Psoas muscle (tissue), 7 donors: ENCODE measurements at regions not wholly inside any gene's neighbourhood (a gene's known extent, or its start where the extent isn't known, plus 50 kb on each side); places are given as distances from the start of the nearest gene placed in this dataset.

Source experiments
- ATAC-seq, 4 donors: fragments of 200-7000 bp; cut with Tn5 transposase; one replicate each; pipeline ENCODE4 v1.9.1; 2020; ENCODE audit warnings: moderate library complexity in 3 of 4, mild to moderate bottlenecking in 2 of 4
- DNase-seq, 2 donors: peaks; one replicate each; pipeline ENCODE4 v3.0.0-alpha.2; 2020
- H3K27ac ChIP-seq: fragments of 200-600 bp; one replicate; pipeline ENCODE4 v1.8.0; 2022
- H3K27me3 ChIP-seq, 3 donors: fragments of 200-600 bp in 1 of 3; one replicate each; pipeline versions ENCODE4 v1.6.1 to v1.8.0; 2013 to 2022; ENCODE audit warnings: low read length in 2 of 3, mild to moderate bottlenecking in 2 of 3, moderate library complexity in 1 of 3; ENCODE audit not compliant: insufficient read depth in 3 of 3
- H3K36me3 ChIP-seq, 2 donors: fragments of 200-600 bp in 1 of 2; one replicate each; pipeline versions ENCODE4 v1.6.1 to v1.8.0; 2013 to 2022; ENCODE audit warnings: low read depth in 1 of 2, mild to moderate bottlenecking in 1 of 2, moderate library complexity in 1 of 2; ENCODE audit not compliant: insufficient read depth in 1 of 2
- H3K4me1 ChIP-seq: fragments of 200-600 bp; one replicate; pipeline ENCODE4 v1.8.0; 2022
- H3K4me3 ChIP-seq: fragments of 200-600 bp; one replicate; pipeline ENCODE4 v1.8.0; 2022; ENCODE audit warnings: mild to moderate bottlenecking
- H3K9me3 ChIP-seq: fragments of 200-600 bp; one replicate; pipeline ENCODE4 v1.8.0; 2022
- CTCF ChIP-seq: fragments of 200-600 bp; IDR thresholded peaks from one replicate; pipeline ENCODE4 v1.8.0; 2022; ENCODE audit warnings: antibody characterized with exemption
- WGBS, 3 donors: extraction: QIAGEN DNeasy Blood & Tissue Kit; methylation state at CpG; one replicate each; pipeline versions ENCODE4 v1.1.6 to v1.1.7; 2013; 5-methylcytosine and 5-hydroxymethylcytosine counted together
- intact Hi-C, 2 donors: fragments of 100-400 bp; cut with DNase I; formaldehyde crosslinking; loops; one replicate each; pipeline versions ENCODE4 v1.11.0 to v1.14.2; 2022
- donor health status: healthy with polysubstance abuse.
- donor health status: DM: no; HTN: no; CAD: no; lungs with moderate emphysema.
- donor health status: Bipolar disorder and iron deficiency.
- donor health status: healthy.
- donor health status: DM: yes; HTN: yes; CAD: no.
- donor health status: DM: no; HTN: no; CAD: no.
- donor health status: DM: yes; HTN: yes; CAD: no.

GRCh38 chr3:127497166-127497565, 93.4 kb downstream of the TPRA1 start:
- no peak for DNase-seq
- 82 to 92% (median 87%) methylated on average over 3 of the region's 3 CpGs for WGBS, 3 donors
- intact Hi-C loops, result no loop called here
- no peak for ATAC-seq
- H3K27ac ChIP-seq, result no peak overlapping the region
- no peak overlapping the region for H3K4me3 ChIP-seq
- no peaks in the 10 kb centered on the region for H3K9me3 ChIP-seq
- no peaks in the 10 kb centered on the region for H3K36me3 ChIP-seq
- no peak for TF ChIP-seq CTCF
- no peaks in the 10 kb centered on the region for H3K4me1 ChIP-seq
- no peaks in the 10 kb centered on the region for H3K27me3 ChIP-seq

GRCh38 chr3:127495821-127496655, 94.5 kb downstream of the TPRA1 start:
- no peak overlapping the region for H3K27ac ChIP-seq
- H3K36me3 ChIP-seq, result no peaks in the 10 kb centered on the region
- intact Hi-C loops, result no loop called here
- no peaks in the 10 kb centered on the region for H3K9me3 ChIP-seq
- ATAC-seq (no peak), DNase-seq (no peak)
- no peaks in the 10 kb centered on the region for H3K4me1 ChIP-seq
- no peaks in the 10 kb centered on the region for H3K27me3 ChIP-seq
- WGBS, 3 donors, result 47 to 75% (median 56%) methylated on average over 2 of the region's 2 CpGs
- H3K4me3 ChIP-seq, result no peak overlapping the region
- no peak for TF ChIP-seq CTCF

GRCh38 chr3:127493924-127494646, 96.4 kb downstream of the TPRA1 start:
- ATAC-seq (no peak), DNase-seq (no peak)
- Histone ChIP-seq H3K27ac (no peak overlapping the region), H3K36me3 (no peaks in the 10 kb centered on the region), H3K9me3 (no peaks in the 10 kb centered on the region), H3K27me3 (no peaks in the 10 kb centered on the region), H3K4me3 (no peak overlapping the region), H3K4me1 (no peaks in the 10 kb centered on the region)
- intact Hi-C loops, result no loop called here
- 86 to 93% (median 93%) methylated on average over 4 of the region's 4 CpGs for WGBS, 3 donors
- no peak for TF ChIP-seq CTCF

- Histone ChIP-seq H3K9me3 (no peaks in the 10 kb centered on the region), H3K27me3 (no peaks in the 10 kb centered on the region), H3K27ac (no peak overlapping the region), H3K4me1 (no peaks in the 10 kb centered on the region), H3K36me3 (no peaks in the 10 kb centered on the region), H3K4me3 (no peak overlapping the region)
- intact Hi-C loops, result no loop called here
- 77 to 87% (median 82%) methylated on average over 2 of the region's 2 CpGs for WGBS, 3 donors
- DNase-seq (no peak), ATAC-seq (no peak)
- no peak for TF ChIP-seq CTCF
These were observed 98.1 kb downstream of the TPRA1 start for GRCh38 chr3:127492426-127492825.
